HG03060 (cell line): ENCODE measurements at regions not wholly inside any gene's neighbourhood (a gene's known extent, or its start where the extent isn't known, plus 50 kb on each side); places are given as distances from the start of the nearest gene placed in this dataset.

Experiments used
- ATAC-seq: cut with Tn5 transposase; IDR thresholded peaks from one replicate; pipeline ENCODE4 v1.9.1; 2021; ENCODE audit warnings: low read depth, moderate number of reproducible peaks; ENCODE audit not compliant: unreplicated experiment

- no peak for ATAC-seq
These were observed 135.9 kb downstream of the PAH start for GRCh38 chr12:102781117-102781516.

GRCh38 chr12:102776041-102776440 lies 141.0 kb downstream of the PAH start:
- no peak for ATAC-seq

GRCh38 chr12:102769323-102769916 lies 147.6 kb downstream of the PAH start:
- no peak for ATAC-seq

GRCh38 chr12:102766961-102767360 lies 150.1 kb downstream of the PAH start:
- ATAC-seq = no peak

- ATAC-seq = no peak
These were observed 151.3 kb downstream of the PAH start for GRCh38 chr12:102765736-102766135.

- no peak for ATAC-seq
These were observed 153.6 kb downstream of the PAH start for GRCh38 chr12:102763471-102763870.

- ATAC-seq = no peak
These were observed 154.0 kb downstream of the PAH start for GRCh38 chr12:102763061-102763460.

GRCh38 chr12:102760322-102760721 lies 156.7 kb downstream of the PAH start:
- ATAC-seq = no peak

GRCh38 chr12:102759466-102759865 lies 157.6 kb downstream of the PAH start:
- no peak for ATAC-seq

GRCh38 chr12:102757882-102758226 lies 159.2 kb downstream of the PAH start:
- no peak for ATAC-seq

- no peak for ATAC-seq
These were observed 159.7 kb downstream of the PAH start for GRCh38 chr12:102757154-102757881.

- no peak for ATAC-seq
These were observed 160.5 kb downstream of the PAH start for GRCh38 chr12:102756530-102756929.

- no peak for ATAC-seq
These were observed 161.8 kb downstream of the PAH start for GRCh38 chr12:102755266-102755665.

GRCh38 chr12:102753802-102754201 lies 163.2 kb downstream of the PAH start:
- ATAC-seq = no peak

GRCh38 chr12:102748704-102749103 lies 168.3 kb downstream of the PAH start:
- no peak for ATAC-seq

- ATAC-seq = no peak
These were observed 170.1 kb downstream of the PAH start for GRCh38 chr12:102746963-102747362.

GRCh38 chr12:102745971-102746600 lies 171.0 kb downstream of the PAH start:
- ATAC-seq = no peak

GRCh38 chr12:102741196-102741595 lies 175.8 kb downstream of the PAH start:
- no peak for ATAC-seq

- no peak for ATAC-seq
These were observed 176.7 kb downstream of the PAH start for GRCh38 chr12:102740141-102740955.

GRCh38 chr12:102736328-102736727 lies 180.7 kb downstream of the PAH start:
- no peak for ATAC-seq

GRCh38 chr12:102735104-102735503 lies 181.9 kb downstream of the PAH start:
- ATAC-seq = peak; percentile 72
